Astrocyte (in vitro differentiated cells and primary cell): ENCODE measurements at regions not wholly inside any gene's neighbourhood (a gene's known extent, or its start where the extent isn't known, plus 50 kb on each side); places are given as distances from the start of the nearest gene placed in this dataset.
"Not testable (repeated sequence)": the region's sequence is repeated elsewhere in the genome, so short reads cannot be mapped to it uniquely, and the experiment has no call there.

Source experiments
- CTCF ChIP-seq: IDR thresholded peaks from 2 replicates; pipeline ENCODE4 v1.5.1; 2011; ENCODE audit warnings: low read depth, mild to moderate bottlenecking, inconsistent platforms, low read length, moderate library complexity; ENCODE audit not compliant: insufficient read depth
- EZH2 ChIP-seq: IDR thresholded peaks from 2 replicates; pipeline ENCODE4 v1.6.1; 2012; ENCODE audit warnings: mild to moderate bottlenecking, low read length, inconsistent platforms; ENCODE audit not compliant: insufficient read depth

DNA sequence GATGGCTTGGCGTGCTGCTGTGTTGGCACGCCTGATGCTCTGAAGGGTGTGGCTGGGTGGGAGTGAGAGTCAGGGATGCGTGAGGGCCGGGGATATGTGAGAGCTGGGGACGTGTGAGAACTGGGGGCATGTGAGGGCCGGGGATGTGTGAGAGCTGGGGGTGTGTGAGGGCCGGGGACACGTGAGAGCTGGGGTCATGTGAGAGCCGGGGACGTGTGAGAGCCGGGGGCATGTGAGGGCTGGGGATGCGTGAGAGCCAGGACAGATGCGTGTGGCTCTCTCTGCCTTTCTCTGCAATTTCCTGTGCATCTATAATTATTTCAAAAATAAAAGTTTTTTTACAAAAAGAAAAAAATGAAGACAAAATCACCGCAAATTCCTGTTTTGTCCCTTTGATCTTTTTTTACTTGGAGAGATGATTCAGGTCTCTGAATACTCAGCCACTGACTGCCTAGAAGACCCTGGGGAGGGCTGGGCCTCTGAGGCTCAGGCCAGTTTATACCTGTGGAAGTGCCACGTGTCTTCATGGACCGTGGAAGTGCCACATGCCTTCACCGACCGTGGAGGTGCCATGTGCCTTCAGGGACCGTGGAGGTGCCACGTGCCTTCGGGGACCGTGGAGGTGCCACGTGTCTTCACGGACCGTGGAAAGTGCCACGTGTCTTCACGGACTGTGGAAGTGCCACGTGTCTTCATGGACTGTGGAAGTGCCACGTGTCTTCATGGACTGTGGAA lies 170.4 kb downstream of the LAT start:
- not testable (repeated sequence) for TF ChIP-seq CTCF, EZH2
